DOHH2 (cell line): ENCODE measurements at regions not wholly inside any gene's neighbourhood (a gene's known extent, or its start where the extent isn't known, plus 50 kb on each side); places are given as distances from the start of the nearest gene placed in this dataset.

Source experiments
- CTCF ChIP-seq: fragments of 200-600 bp; sonication (generic); IDR thresholded peaks from one replicate; pipeline ENCODE4 v1.5.1; 2014; ENCODE audit warnings: antibody characterized with exemption, mild to moderate bottlenecking, low read depth, low read length; ENCODE audit not compliant: poor library complexity, severe bottlenecking
- EZH2phosphoT487 ChIP-seq: fragments of 200-600 bp; sonication (generic); IDR thresholded peaks from 2 replicates; pipeline ENCODE4 v1.6.1; 2017; ENCODE audit warnings: borderline replicate concordance, mild to moderate bottlenecking, antibody characterized with exemption, low read length, moderate library complexity, mixed read lengths

GRCh38 chr17:34116306-34116705, 138.8 kb upstream of the CCL2 start:
- TF ChIP-seq CTCF, result no peak
- TF ChIP-seq EZH2phosphoT487, result no peak
